OCI-LY1 (cell line): ENCODE measurements at regions not wholly inside any gene's neighbourhood (a gene's known extent, or its start where the extent isn't known, plus 50 kb on each side); places are given as distances from the start of the nearest gene placed in this dataset.

Experiments
- EZH2 ChIP-seq: fragments of 200-600 bp; sonication (generic), shearing (Covaris generic); IDR thresholded peaks from 2 replicates; pipeline ENCODE4 v1.8.0; 2017; ENCODE audit warnings: borderline replicate concordance, mixed run types, mild to moderate bottlenecking, antibody characterized with exemption, low read length, moderate library complexity, mixed read lengths
- TF ChIP-seq, protein P1 (sequence below): fragments of 200-600 bp; sonication (generic), shearing (Covaris generic); IDR thresholded peaks from 2 replicates; pipeline ENCODE4 v1.5.1; 2017; ENCODE audit warnings: mild to moderate bottlenecking, antibody characterized with exemption, low read length, moderate library complexity, mixed read lengths

DNA sequence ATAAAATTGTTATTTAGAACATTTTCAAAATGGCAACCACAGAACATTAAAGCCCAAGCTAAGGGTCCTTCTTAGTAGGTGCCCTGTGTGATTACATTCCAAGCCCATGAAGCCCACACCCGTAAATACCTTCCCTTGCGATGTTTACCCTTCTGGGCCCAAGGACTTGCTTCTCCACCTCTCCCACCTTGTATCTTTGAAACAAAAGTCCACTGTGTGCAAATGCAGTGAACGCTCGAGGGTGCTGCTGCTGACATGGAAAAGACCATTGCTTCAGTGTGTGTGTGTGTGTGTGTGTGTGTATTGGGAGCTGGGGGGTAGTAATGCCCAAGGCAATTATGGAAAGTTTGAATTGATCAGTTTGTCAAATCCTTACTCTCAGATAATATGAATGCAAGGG lies 298.1 kb downstream of the TGFB2 start:
- TF ChIP-seq, protein P1, sequence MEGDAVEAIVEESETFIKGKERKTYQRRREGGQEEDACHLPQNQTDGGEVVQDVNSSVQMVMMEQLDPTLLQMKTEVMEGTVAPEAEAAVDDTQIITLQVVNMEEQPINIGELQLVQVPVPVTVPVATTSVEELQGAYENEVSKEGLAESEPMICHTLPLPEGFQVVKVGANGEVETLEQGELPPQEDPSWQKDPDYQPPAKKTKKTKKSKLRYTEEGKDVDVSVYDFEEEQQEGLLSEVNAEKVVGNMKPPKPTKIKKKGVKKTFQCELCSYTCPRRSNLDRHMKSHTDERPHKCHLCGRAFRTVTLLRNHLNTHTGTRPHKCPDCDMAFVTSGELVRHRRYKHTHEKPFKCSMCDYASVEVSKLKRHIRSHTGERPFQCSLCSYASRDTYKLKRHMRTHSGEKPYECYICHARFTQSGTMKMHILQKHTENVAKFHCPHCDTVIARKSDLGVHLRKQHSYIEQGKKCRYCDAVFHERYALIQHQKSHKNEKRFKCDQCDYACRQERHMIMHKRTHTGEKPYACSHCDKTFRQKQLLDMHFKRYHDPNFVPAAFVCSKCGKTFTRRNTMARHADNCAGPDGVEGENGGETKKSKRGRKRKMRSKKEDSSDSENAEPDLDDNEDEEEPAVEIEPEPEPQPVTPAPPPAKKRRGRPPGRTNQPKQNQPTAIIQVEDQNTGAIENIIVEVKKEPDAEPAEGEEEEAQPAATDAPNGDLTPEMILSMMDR: no peak
- TF ChIP-seq EZH2: no peak
